ENCODE measurements at regions not wholly inside any gene's neighbourhood (a gene's known extent, or its start where the extent isn't known, plus 50 kb on each side); places are given as distances from the start of the nearest gene placed in this dataset.

DNA sequence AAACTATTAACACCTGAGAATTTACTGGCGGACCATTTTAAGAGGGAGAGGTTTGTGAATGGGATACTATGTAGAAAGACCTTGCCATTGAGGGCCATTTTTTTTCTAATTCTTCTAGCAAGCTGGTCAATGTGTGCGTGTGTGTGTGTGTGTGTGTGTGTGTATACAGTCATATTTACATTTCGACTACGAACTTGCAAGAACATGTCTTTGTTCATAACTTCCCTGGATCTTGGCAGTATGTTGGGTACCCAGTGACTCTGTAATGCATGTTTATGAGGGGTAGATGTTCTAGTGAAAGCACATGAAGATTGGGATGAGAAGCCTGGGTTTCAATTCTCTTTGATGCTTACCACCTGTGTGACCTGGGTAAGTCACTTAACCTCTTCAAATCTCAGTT is 133.6 kb downstream of the UBE2E3 start:
- H3K36me3 ChIP-seq (ENCODE audit: control insufficient read depth in 2 of 2, insufficient read depth in 2 of 2, low read length in 1 of 2), result no peaks in the 10 kb centered on the region
- no peaks in the 10 kb centered on the region for H3K27me3 ChIP-seq (ENCODE audit: control insufficient read depth in 1 of 2, insufficient read depth in 2 of 2, low read length in 2 of 2)
- H3K27ac ChIP-seq (ENCODE audit: low read depth in 2 of 2, low read length in 1 of 2), result no peak overlapping the region
- H3K9me3 ChIP-seq (ENCODE audit: control insufficient read depth in 2 of 2, insufficient read depth in 1 of 2, low read depth in 1 of 2, low read length in 1 of 2), result no peaks in the 10 kb centered on the region
- no peak overlapping the region for H3K4me3 ChIP-seq (ENCODE audit: low read depth in 1 of 2, low read length in 2 of 2)
- H3K4me1 ChIP-seq (ENCODE audit: control insufficient read depth in 2 of 2, insufficient read depth in 2 of 2, low read length in 1 of 2), result no peaks in the 10 kb centered on the region
- WGBS, 2 donors, result 85 to 89% methylated on average over 4 of the region's 4 CpGs

DNA sequence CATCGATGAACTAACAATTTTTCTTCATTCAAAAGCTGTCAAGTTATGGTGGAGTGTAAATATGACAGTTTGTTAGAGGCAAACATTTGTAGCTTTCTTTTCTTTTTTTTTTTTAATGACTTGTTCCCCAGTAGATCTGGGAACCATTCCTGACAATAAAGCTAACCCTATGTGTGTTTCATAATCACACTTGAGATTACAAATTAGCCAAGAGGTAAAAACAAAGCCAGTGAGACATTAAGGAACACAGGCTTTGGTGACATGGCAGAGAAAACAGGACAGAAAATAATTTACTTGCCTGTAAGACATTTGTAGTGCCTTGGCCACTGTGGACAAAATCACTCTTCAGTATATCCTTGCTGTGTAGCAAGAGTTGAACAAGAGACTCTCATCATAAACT is 135.9 kb downstream of the UBE2E3 start:
- Histone ChIP-seq H3K27me3 (ENCODE audit: control insufficient read depth in 1 of 2, insufficient read depth in 2 of 2, low read length in 2 of 2) (no peaks in the 10 kb centered on the region), H3K27ac (ENCODE audit: low read depth in 2 of 2, low read length in 1 of 2) (no peak overlapping the region), H3K4me3 (ENCODE audit: low read depth in 1 of 2, low read length in 2 of 2) (no peak overlapping the region), H3K36me3 (ENCODE audit: control insufficient read depth in 2 of 2, insufficient read depth in 2 of 2, low read length in 1 of 2) (no peaks in the 10 kb centered on the region), H3K4me1 (ENCODE audit: control insufficient read depth in 2 of 2, insufficient read depth in 2 of 2, low read length in 1 of 2) (no peaks in the 10 kb centered on the region), H3K9me3 (ENCODE audit: control insufficient read depth in 2 of 2, insufficient read depth in 1 of 2, low read depth in 1 of 2, low read length in 1 of 2) (no peaks in the 10 kb centered on the region)
- 24 to 26% methylated on average over 1 of the region's 1 CpG for WGBS, 2 donors

DNA sequence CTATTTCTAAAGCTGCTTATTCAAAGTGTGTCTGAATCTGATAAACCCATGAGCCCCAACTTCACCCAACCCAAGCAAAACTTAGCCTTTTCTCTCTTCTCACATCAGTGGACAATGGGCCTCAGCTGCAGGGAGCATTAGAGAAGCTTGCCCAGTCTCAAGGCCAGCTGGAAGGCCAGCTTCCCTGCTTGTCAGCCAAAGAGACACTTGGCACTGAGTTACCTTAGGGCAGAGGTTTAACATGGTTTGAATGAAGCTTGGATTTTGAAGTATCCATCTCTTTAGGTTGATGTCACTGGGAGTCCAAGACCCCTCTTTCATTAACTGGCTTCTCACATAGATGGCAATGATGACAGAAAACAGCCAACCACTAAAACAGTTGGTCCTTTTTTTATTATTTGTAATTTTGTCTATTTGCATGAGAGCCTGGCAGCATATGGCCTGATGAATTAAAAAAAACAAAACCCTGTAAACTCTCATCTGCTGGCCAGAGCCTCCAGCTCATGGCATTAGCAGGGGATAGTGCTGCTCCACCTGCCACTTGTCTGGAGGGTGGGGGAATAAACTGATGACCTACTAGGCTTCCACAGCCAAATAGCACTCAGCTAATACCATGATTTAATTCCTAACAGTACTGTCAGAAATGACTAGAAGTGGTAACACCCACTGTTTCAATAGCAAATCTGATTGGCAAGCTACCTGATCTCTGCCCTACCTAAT is 137.0 kb downstream of the UBE2E3 start:
- no peaks in the 10 kb centered on the region for H3K36me3 ChIP-seq (ENCODE audit: control insufficient read depth in 2 of 2, insufficient read depth in 2 of 2, low read length in 1 of 2)
- H3K4me3 ChIP-seq (ENCODE audit: low read depth in 1 of 2, low read length in 2 of 2), result no peak overlapping the region
- no peak overlapping the region for H3K27ac ChIP-seq (ENCODE audit: low read depth in 2 of 2, low read length in 1 of 2)
- no peaks in the 10 kb centered on the region for H3K9me3 ChIP-seq (ENCODE audit: control insufficient read depth in 2 of 2, insufficient read depth in 1 of 2, low read depth in 1 of 2, low read length in 1 of 2)
- H3K27me3 ChIP-seq (ENCODE audit: control insufficient read depth in 1 of 2, insufficient read depth in 2 of 2, low read length in 2 of 2), result no peaks in the 10 kb centered on the region
- H3K4me1 ChIP-seq (ENCODE audit: control insufficient read depth in 2 of 2, insufficient read depth in 2 of 2, low read length in 1 of 2), result no peaks in the 10 kb centered on the region

DNA sequence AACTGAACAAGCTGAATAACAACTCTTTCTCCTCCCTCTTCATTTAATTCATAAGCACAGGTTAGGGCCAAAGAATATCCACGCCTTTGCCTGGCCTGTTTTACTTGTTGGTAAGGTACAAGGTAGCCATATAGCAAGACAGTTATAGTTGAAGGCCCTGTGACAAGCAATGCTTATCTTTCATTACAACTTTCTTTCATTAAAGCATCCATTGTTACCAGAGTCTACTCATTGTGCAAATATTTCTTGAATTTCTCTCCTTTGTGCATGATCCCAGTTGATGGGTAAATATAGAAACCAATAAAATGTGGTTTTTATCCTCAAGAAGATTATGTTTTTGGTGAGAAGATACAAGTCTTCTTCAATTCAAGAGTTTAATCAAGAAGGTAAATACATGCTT is 140.2 kb downstream of the UBE2E3 start:
- H3K27ac ChIP-seq (ENCODE audit: low read depth in 2 of 2, low read length in 1 of 2), result no peak overlapping the region
- no peaks in the 10 kb centered on the region for H3K9me3 ChIP-seq (ENCODE audit: control insufficient read depth in 2 of 2, insufficient read depth in 1 of 2, low read depth in 1 of 2, low read length in 1 of 2)
- no peaks in the 10 kb centered on the region for H3K36me3 ChIP-seq (ENCODE audit: control insufficient read depth in 2 of 2, insufficient read depth in 2 of 2, low read length in 1 of 2)
- WGBS, 2 donors, result 57 to 69% methylated on average over 1 of the region's 1 CpG
- no peak overlapping the region for H3K4me3 ChIP-seq (ENCODE audit: low read depth in 1 of 2, low read length in 2 of 2)
- H3K27me3 ChIP-seq (ENCODE audit: control insufficient read depth in 1 of 2, insufficient read depth in 2 of 2, low read length in 2 of 2), result no peaks in the 10 kb centered on the region
- H3K4me1 ChIP-seq (ENCODE audit: control insufficient read depth in 2 of 2, insufficient read depth in 2 of 2, low read length in 1 of 2), result no peaks in the 10 kb centered on the region

DNA sequence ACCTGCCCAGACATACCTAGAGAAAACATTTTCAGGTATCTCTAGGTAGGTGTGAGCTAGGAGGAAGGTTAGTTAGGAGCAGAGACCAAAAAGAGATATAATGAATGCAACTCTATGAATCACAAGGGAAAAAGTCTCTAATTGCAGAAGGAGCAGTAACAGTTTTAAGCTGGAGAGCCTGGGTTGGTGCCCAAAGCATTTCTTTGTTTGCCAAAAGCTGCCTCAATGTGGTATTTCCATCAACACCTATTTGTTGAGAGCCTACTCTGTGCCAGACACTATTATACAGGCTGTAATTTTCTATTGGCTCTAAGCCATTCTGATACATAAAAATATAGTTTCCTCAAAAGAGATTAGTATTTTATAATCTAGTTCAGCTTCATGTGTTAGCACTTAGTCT is 141.6 kb downstream of the UBE2E3 start:
- Histone ChIP-seq H3K9me3 (ENCODE audit: control insufficient read depth in 2 of 2, insufficient read depth in 1 of 2, low read depth in 1 of 2, low read length in 1 of 2) (no peaks in the 10 kb centered on the region), H3K36me3 (ENCODE audit: control insufficient read depth in 2 of 2, insufficient read depth in 2 of 2, low read length in 1 of 2) (no peaks in the 10 kb centered on the region), H3K4me3 (ENCODE audit: low read depth in 1 of 2, low read length in 2 of 2) (no peak overlapping the region), H3K27me3 (ENCODE audit: control insufficient read depth in 1 of 2, insufficient read depth in 2 of 2, low read length in 2 of 2) (no peaks in the 10 kb centered on the region), H3K27ac (ENCODE audit: low read depth in 2 of 2, low read length in 1 of 2) (no peak overlapping the region), H3K4me1 (ENCODE audit: control insufficient read depth in 2 of 2, insufficient read depth in 2 of 2, low read length in 1 of 2) (no peaks in the 10 kb centered on the region)

DNA sequence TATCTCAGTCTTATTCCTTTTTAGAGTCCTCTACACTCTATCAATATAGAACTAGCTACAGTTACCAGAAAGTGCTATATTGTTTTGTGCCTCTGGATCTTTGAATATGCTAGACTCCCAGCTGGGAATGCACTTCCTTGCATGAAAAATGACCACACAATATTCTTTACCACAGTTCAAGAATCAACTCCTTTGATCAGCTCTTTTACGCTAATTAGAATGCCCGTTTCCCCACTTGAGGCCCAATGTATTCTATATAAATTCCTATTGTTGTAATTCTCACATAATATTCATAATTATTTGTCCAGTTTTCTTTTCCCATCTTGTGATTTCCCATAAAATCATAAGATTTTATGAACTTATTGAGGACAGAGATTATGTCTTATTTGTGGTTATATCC is 142.2 kb downstream of the UBE2E3 start:
- Histone ChIP-seq H3K9me3 (ENCODE audit: control insufficient read depth in 2 of 2, insufficient read depth in 1 of 2, low read depth in 1 of 2, low read length in 1 of 2) (no peaks in the 10 kb centered on the region), H3K36me3 (ENCODE audit: control insufficient read depth in 2 of 2, insufficient read depth in 2 of 2, low read length in 1 of 2) (no peaks in the 10 kb centered on the region), H3K4me1 (ENCODE audit: control insufficient read depth in 2 of 2, insufficient read depth in 2 of 2, low read length in 1 of 2) (no peaks in the 10 kb centered on the region), H3K4me3 (ENCODE audit: low read depth in 1 of 2, low read length in 2 of 2) (no peak overlapping the region), H3K27ac (ENCODE audit: low read depth in 2 of 2, low read length in 1 of 2) (no peak overlapping the region), H3K27me3 (ENCODE audit: control insufficient read depth in 1 of 2, insufficient read depth in 2 of 2, low read length in 2 of 2) (no peaks in the 10 kb centered on the region)
- 71 to 99% methylated on average over 2 of the region's 2 CpGs for WGBS, 2 donors

DNA sequence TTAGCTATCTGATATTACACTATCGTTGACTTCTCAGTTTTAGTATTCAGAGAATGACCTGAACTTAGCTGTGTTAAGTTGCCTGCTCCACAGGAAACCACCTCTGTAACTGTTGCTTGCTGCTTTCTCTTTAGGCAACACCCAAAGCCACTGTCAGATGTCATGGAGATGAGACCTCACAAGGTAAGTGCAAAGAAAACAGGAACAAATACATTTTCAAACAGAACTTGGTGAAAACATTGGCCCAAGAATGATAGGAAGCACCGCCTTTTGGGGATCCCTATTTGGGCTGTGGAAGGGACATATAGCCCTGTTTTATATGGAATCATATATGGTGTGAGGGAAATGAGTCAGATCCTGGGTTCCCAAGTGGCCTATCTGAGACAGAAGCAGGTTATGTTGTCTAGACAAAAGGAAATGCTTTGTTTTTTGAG is 143.4 kb downstream of the UBE2E3 start:
- Histone ChIP-seq H3K27ac (ENCODE audit: low read depth in 2 of 2, low read length in 1 of 2) (peak overlapping the region in 1 of 2 donors; percentile 34), H3K4me1 (ENCODE audit: control insufficient read depth in 2 of 2, insufficient read depth in 2 of 2, low read length in 1 of 2) (no peaks in the 10 kb centered on the region), H3K27me3 (ENCODE audit: control insufficient read depth in 1 of 2, insufficient read depth in 2 of 2, low read length in 2 of 2) (no peaks in the 10 kb centered on the region), H3K4me3 (ENCODE audit: low read depth in 1 of 2, low read length in 2 of 2) (no peak overlapping the region), H3K9me3 (ENCODE audit: control insufficient read depth in 2 of 2, insufficient read depth in 1 of 2, low read depth in 1 of 2, low read length in 1 of 2) (no peaks in the 10 kb centered on the region), H3K36me3 (ENCODE audit: control insufficient read depth in 2 of 2, insufficient read depth in 2 of 2, low read length in 1 of 2) (no peaks in the 10 kb centered on the region)
- 72 to 73% methylated on average over 2 of the region's 2 CpGs for WGBS, 2 donors

DNA sequence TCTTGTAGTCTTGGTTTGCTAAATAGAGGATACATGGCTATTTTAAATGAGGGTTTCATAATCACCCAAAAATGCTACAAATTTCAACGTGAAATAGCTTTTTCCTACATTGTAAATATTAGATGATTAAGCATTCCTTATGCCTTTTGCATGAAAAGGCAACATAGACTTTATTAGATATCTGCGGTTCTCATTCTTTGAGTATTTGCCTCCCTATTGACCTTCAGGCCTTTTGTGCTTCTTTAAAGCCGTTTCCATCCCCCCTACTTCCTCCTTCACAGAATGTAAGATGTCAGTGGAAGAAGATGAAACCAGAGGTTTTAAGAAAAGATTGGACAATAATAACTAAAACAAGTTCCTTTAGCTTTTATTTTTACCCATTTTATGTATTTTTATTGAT is 144.1 kb downstream of the UBE2E3 start:
- Histone ChIP-seq H3K4me3 (ENCODE audit: low read depth in 1 of 2, low read length in 2 of 2) (no peak overlapping the region), H3K4me1 (ENCODE audit: control insufficient read depth in 2 of 2, insufficient read depth in 2 of 2, low read length in 1 of 2) (no peaks in the 10 kb centered on the region), H3K27ac (ENCODE audit: low read depth in 2 of 2, low read length in 1 of 2) (no peak overlapping the region), H3K36me3 (ENCODE audit: control insufficient read depth in 2 of 2, insufficient read depth in 2 of 2, low read length in 1 of 2) (no peaks in the 10 kb centered on the region), H3K27me3 (ENCODE audit: control insufficient read depth in 1 of 2, insufficient read depth in 2 of 2, low read length in 2 of 2) (no peaks in the 10 kb centered on the region), H3K9me3 (ENCODE audit: control insufficient read depth in 2 of 2, insufficient read depth in 1 of 2, low read depth in 1 of 2, low read length in 1 of 2) (no peaks in the 10 kb centered on the region)
- 42 to 61% methylated on average over 3 of the region's 3 CpGs for WGBS, 2 donors

DNA sequence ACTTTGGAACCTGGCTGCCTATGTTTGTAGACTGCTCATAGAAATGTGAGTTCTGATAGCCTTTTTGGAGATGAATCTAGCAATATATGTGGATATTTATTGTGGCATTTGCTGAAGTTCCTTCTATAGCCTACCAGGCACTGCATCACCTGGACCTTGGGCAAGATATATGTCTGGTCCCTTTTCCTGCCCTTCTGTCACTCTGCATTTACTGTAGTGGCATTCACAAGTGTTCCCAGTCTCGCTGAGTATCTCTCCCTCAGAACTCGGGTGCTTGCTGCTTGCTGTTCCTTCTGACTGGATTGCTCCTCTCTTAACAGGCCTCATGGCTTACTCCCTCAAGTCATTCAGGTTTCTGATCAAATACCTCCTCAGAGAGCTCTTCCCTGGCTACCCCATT is 145.0 kb downstream of the UBE2E3 start:
- Histone ChIP-seq H3K4me3 (ENCODE audit: low read depth in 1 of 2, low read length in 2 of 2) (no peak overlapping the region), H3K4me1 (ENCODE audit: control insufficient read depth in 2 of 2, insufficient read depth in 2 of 2, low read length in 1 of 2) (no peaks in the 10 kb centered on the region), H3K9me3 (ENCODE audit: control insufficient read depth in 2 of 2, insufficient read depth in 1 of 2, low read depth in 1 of 2, low read length in 1 of 2) (no peaks in the 10 kb centered on the region), H3K27me3 (ENCODE audit: control insufficient read depth in 1 of 2, insufficient read depth in 2 of 2, low read length in 2 of 2) (no peaks in the 10 kb centered on the region), H3K27ac (ENCODE audit: low read depth in 2 of 2, low read length in 1 of 2) (no peak overlapping the region), H3K36me3 (ENCODE audit: control insufficient read depth in 2 of 2, insufficient read depth in 2 of 2, low read length in 1 of 2) (no peaks in the 10 kb centered on the region)
- 74 to 85% methylated on average over 2 of the region's 2 CpGs for WGBS, 2 donors

DNA sequence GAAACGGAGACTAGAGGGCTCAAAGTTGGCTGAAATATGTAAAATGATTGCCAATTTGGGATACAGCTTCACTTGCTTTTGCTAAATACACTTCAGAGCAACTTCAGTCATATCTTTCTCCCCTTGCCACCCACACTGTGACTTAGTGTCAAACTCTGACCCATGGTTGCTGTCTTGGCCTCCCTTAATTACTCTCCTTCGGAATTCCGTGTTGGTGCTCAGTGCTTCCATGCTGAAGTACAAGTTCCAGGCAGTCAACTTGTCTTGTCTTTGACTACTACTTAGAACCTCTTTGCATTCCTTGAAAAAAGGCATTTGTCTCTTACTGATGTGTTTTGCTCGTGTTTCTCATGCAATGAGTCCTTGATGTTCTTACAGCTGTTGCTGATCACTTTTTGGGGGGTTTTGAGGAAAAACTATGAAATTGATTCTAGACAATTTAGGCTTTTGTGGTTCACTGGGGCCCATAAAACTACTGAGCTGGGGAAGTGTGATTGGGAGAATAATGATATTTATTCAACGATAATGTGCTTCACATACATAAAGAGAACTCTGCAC is 146.0 kb downstream of the UBE2E3 start:
- Histone ChIP-seq H3K27ac (ENCODE audit: low read depth in 2 of 2, low read length in 1 of 2) (peak overlapping the region in 1 of 2 donors; percentile 55), H3K4me1 (ENCODE audit: control insufficient read depth in 2 of 2, insufficient read depth in 2 of 2, low read length in 1 of 2) (no peaks in the 10 kb centered on the region), H3K27me3 (ENCODE audit: control insufficient read depth in 1 of 2, insufficient read depth in 2 of 2, low read length in 2 of 2) (no peaks in the 10 kb centered on the region), H3K36me3 (ENCODE audit: control insufficient read depth in 2 of 2, insufficient read depth in 2 of 2, low read length in 1 of 2) (no peaks in the 10 kb centered on the region), H3K9me3 (ENCODE audit: control insufficient read depth in 2 of 2, insufficient read depth in 1 of 2, low read depth in 1 of 2, low read length in 1 of 2) (no peaks in the 10 kb centered on the region), H3K4me3 (ENCODE audit: low read depth in 1 of 2, low read length in 2 of 2) (no peak overlapping the region)
- 83 to 90% methylated on average over 5 of the region's 5 CpGs for WGBS, 2 donors

All from esophagus (tissue), 2 donors.